ENCODE measurements at regions not wholly inside any gene's neighbourhood (a gene's known extent, or its start where the extent isn't known, plus 50 kb on each side); places are given as distances from the start of the nearest gene placed in this dataset.

- TF ChIP-seq CTCF (conservative IDR thresholded peaks at IDR 0.05; ENCODE audit: low read length) (no peak), EZH2phosphoT487 (IDR thresholded peaks at IDR 0.05; ENCODE audit: borderline replicate concordance, low read depth, low read length) (no peak)
Measured at GRCh38 chr12:124491856-124492420, 75.5 kb downstream of the NCOR2 start.

All from OCI-LY7 (cell line).